Activated T-helper 2 cell treated with anti-CD3 and anti-CD28 coated beads, Interferon-gamma antibody, Interleukin-2, Interleukin-4, amounts not matched to agents 10 μg/mL and 5 μg/mL and 100 μg/mL, durations not matched to agents 14 hours and 24 hours and 36 hours (primary cell): ENCODE measurements at regions not wholly inside any gene's neighbourhood (a gene's known extent, or its start where the extent isn't known, plus 50 kb on each side); places are given as distances from the start of the nearest gene placed in this dataset.

Source experiments
- DNase-seq: peaks from one replicate; pipeline ENCODE4 v3.0.0; 2021; ENCODE audit warnings: low spot score
- H3K27ac Mint-ChIP-seq: one replicate; pipeline ENCODE4 v1.8.0; 2021; ENCODE audit warnings: mixed read lengths
- H3K27me3 Mint-ChIP-seq: one replicate; pipeline ENCODE4 v1.8.0; 2021; ENCODE audit warnings: low read depth, mixed read lengths
- H3K36me3 Mint-ChIP-seq: one replicate; pipeline ENCODE4 v1.8.0; 2021; ENCODE audit warnings: low read depth, mixed read lengths
- H3K4me1 Mint-ChIP-seq: one replicate; pipeline ENCODE4 v1.8.0; 2021; ENCODE audit warnings: low read depth, mixed read lengths
- H3K4me3 Mint-ChIP-seq: one replicate; pipeline ENCODE4 v1.8.0; 2021; ENCODE audit warnings: low read depth, mild to moderate bottlenecking, moderate library complexity, mixed read lengths
- H3K9me3 Mint-ChIP-seq: one replicate; pipeline ENCODE4 v1.8.0; 2021; ENCODE audit warnings: mixed read lengths
- intact Hi-C: fragments of 100-400 bp; cut with micrococcal nuclease; formaldehyde crosslinking; loops from one replicate; pipeline ENCODE4 v1.15.1; 2023

GRCh38 chr10:36450380-36450779 lies 675.0 kb upstream of the ANKRD30A start:
- no peaks in the 10 kb centered on the region for H3K27me3 Mint-ChIP-seq
- no peak overlapping the region for H3K27ac Mint-ChIP-seq
- no peak for DNase-seq
- no peaks in the 10 kb centered on the region for H3K36me3 Mint-ChIP-seq
- intact Hi-C loops: no loop called here
- H3K9me3 Mint-ChIP-seq: peaks cover 27% of the 10 kb centered on the region
- no peak overlapping the region for H3K4me3 Mint-ChIP-seq
- no peaks in the 10 kb centered on the region for H3K4me1 Mint-ChIP-seq

GRCh38 chr10:36448760-36449691 lies 676.4 kb upstream of the ANKRD30A start:
- Mint-ChIP-seq H3K36me3 (no peaks in the 10 kb centered on the region), H3K4me3 (no peak overlapping the region), H3K9me3 (peaks cover 26% of the 10 kb centered on the region), H3K27ac (no peak overlapping the region), H3K4me1 (no peaks in the 10 kb centered on the region), H3K27me3 (no peaks in the 10 kb centered on the region)
- DNase-seq: no peak
- intact Hi-C loops: no loop called here

- Mint-ChIP-seq H3K27me3 (no peaks in the 10 kb centered on the region), H3K4me3 (no peak overlapping the region), H3K27ac (no peak overlapping the region), H3K9me3 (peaks cover 26% of the 10 kb centered on the region), H3K4me1 (no peaks in the 10 kb centered on the region), H3K36me3 (no peaks in the 10 kb centered on the region)
- DNase-seq: no peak
- intact Hi-C loops: no loop called here
These were observed 678.5 kb upstream of the ANKRD30A start for GRCh38 chr10:36446881-36447280.

- DNase-seq: no peak
- intact Hi-C loops: no loop called here
- Mint-ChIP-seq H3K4me1 (no peaks in the 10 kb centered on the region), H3K27me3 (no peaks in the 10 kb centered on the region), H3K4me3 (no peak overlapping the region), H3K27ac (no peak overlapping the region), H3K36me3 (no peaks in the 10 kb centered on the region), H3K9me3 (peaks cover 24% of the 10 kb centered on the region)
These were observed 682.2 kb upstream of the ANKRD30A start for GRCh38 chr10:36443233-36443632.

- no peaks in the 10 kb centered on the region for H3K4me1 Mint-ChIP-seq
- no peaks in the 10 kb centered on the region for H3K36me3 Mint-ChIP-seq
- no peaks in the 10 kb centered on the region for H3K27me3 Mint-ChIP-seq
- DNase-seq: no peak
- intact Hi-C loops: no loop called here
- peaks cover 26% of the 10 kb centered on the region for H3K9me3 Mint-ChIP-seq
- H3K4me3 Mint-ChIP-seq: no peak overlapping the region
- H3K27ac Mint-ChIP-seq: no peak overlapping the region
These were observed 683.8 kb upstream of the ANKRD30A start for GRCh38 chr10:36441557-36441956.

- no peaks in the 10 kb centered on the region for H3K27me3 Mint-ChIP-seq
- no peak for DNase-seq
- H3K4me1 Mint-ChIP-seq: no peaks in the 10 kb centered on the region
- no peaks in the 10 kb centered on the region for H3K36me3 Mint-ChIP-seq
- intact Hi-C loops: no loop called here
- H3K4me3 Mint-ChIP-seq: no peak overlapping the region
- no peak overlapping the region for H3K27ac Mint-ChIP-seq
- H3K9me3 Mint-ChIP-seq: peaks cover 24% of the 10 kb centered on the region
These were observed 684.9 kb upstream of the ANKRD30A start for GRCh38 chr10:36440539-36440938.

- H3K27me3 Mint-ChIP-seq: no peaks in the 10 kb centered on the region
- no peak overlapping the region for H3K27ac Mint-ChIP-seq
- H3K4me1 Mint-ChIP-seq: no peaks in the 10 kb centered on the region
- no peak for DNase-seq
- intact Hi-C loops: no loop called here
- no peak overlapping the region for H3K4me3 Mint-ChIP-seq
- no peaks in the 10 kb centered on the region for H3K36me3 Mint-ChIP-seq
- H3K9me3 Mint-ChIP-seq: peaks cover 20% of the 10 kb centered on the region
These were observed 688.0 kb upstream of the ANKRD30A start for GRCh38 chr10:36437367-36437766.

- H3K27ac Mint-ChIP-seq: no peak overlapping the region
- no peak for DNase-seq
- intact Hi-C loops: no loop called here
- H3K4me3 Mint-ChIP-seq: no peak overlapping the region
- no peaks in the 10 kb centered on the region for H3K36me3 Mint-ChIP-seq
- H3K4me1 Mint-ChIP-seq: no peaks in the 10 kb centered on the region
- H3K27me3 Mint-ChIP-seq: no peaks in the 10 kb centered on the region
- H3K9me3 Mint-ChIP-seq: peaks cover 41% of the 10 kb centered on the region
These were observed 696.9 kb upstream of the ANKRD30A start for GRCh38 chr10:36428507-36428906.

- Mint-ChIP-seq H3K4me1 (no peaks in the 10 kb centered on the region), H3K9me3 (peaks cover 41% of the 10 kb centered on the region), H3K27ac (no peak overlapping the region), H3K27me3 (no peaks in the 10 kb centered on the region), H3K4me3 (no peak overlapping the region), H3K36me3 (no peaks in the 10 kb centered on the region)
- DNase-seq: no peak
- intact Hi-C loops: no loop called here
These were observed 700.1 kb upstream of the ANKRD30A start for GRCh38 chr10:36425131-36425797.

GRCh38 chr10:36424502-36424901 lies 700.9 kb upstream of the ANKRD30A start:
- no peaks in the 10 kb centered on the region for H3K27me3 Mint-ChIP-seq
- H3K4me3 Mint-ChIP-seq: no peak overlapping the region
- H3K4me1 Mint-ChIP-seq: no peaks in the 10 kb centered on the region
- H3K36me3 Mint-ChIP-seq: no peaks in the 10 kb centered on the region
- no peak overlapping the region for H3K27ac Mint-ChIP-seq
- DNase-seq: no peak
- peaks cover 35% of the 10 kb centered on the region for H3K9me3 Mint-ChIP-seq
- intact Hi-C loops: no loop called here

GRCh38 chr10:36423821-36424248 lies 701.6 kb upstream of the ANKRD30A start:
- H3K9me3 Mint-ChIP-seq: peaks cover 34% of the 10 kb centered on the region
- H3K27ac Mint-ChIP-seq: no peak overlapping the region
- H3K27me3 Mint-ChIP-seq: no peaks in the 10 kb centered on the region
- H3K4me1 Mint-ChIP-seq: no peaks in the 10 kb centered on the region
- no peak for DNase-seq
- intact Hi-C loops: no loop called here
- H3K4me3 Mint-ChIP-seq: no peak overlapping the region
- no peaks in the 10 kb centered on the region for H3K36me3 Mint-ChIP-seq

GRCh38 chr10:36421992-36422391 lies 703.4 kb upstream of the ANKRD30A start:
- no peaks in the 10 kb centered on the region for H3K27me3 Mint-ChIP-seq
- no peaks in the 10 kb centered on the region for H3K4me1 Mint-ChIP-seq
- intact Hi-C loops: no loop called here
- no peak for DNase-seq
- peaks cover 33% of the 10 kb centered on the region for H3K9me3 Mint-ChIP-seq
- H3K4me3 Mint-ChIP-seq: no peak overlapping the region
- H3K27ac Mint-ChIP-seq: no peak overlapping the region
- H3K36me3 Mint-ChIP-seq: no peaks in the 10 kb centered on the region

- H3K4me1 Mint-ChIP-seq: no peaks in the 10 kb centered on the region
- H3K36me3 Mint-ChIP-seq: no peaks in the 10 kb centered on the region
- DNase-seq: no peak
- no peak overlapping the region for H3K4me3 Mint-ChIP-seq
- H3K27me3 Mint-ChIP-seq: no peaks in the 10 kb centered on the region
- peaks cover 35% of the 10 kb centered on the region for H3K9me3 Mint-ChIP-seq
- intact Hi-C loops: no loop called here
- H3K27ac Mint-ChIP-seq: no peak overlapping the region
These were observed 708.9 kb upstream of the ANKRD30A start for GRCh38 chr10:36416513-36416912.
